ENCODE measurements at regions not wholly inside any gene's neighbourhood (a gene's known extent, or its start where the extent isn't known, plus 50 kb on each side); places are given as distances from the start of the nearest gene placed in this dataset.

- TF ChIP-seq CTCF (IDR thresholded peaks at IDR 0.05; ENCODE audit: low read depth, low read length, poor library complexity, severe bottlenecking) (no peak), EZH2phosphoT487 (IDR thresholded peaks at IDR 0.05; ENCODE audit: borderline replicate concordance, low read length) (no peak)
Observed at GRCh38 chr22:48147404-48147803, 1385.0 kb downstream of the TBC1D22A start.
